Fibroblast of skin of left quadriceps (primary cell): ENCODE measurements at regions not wholly inside any gene's neighbourhood (a gene's known extent, or its start where the extent isn't known, plus 50 kb on each side); places are given as distances from the start of the nearest gene placed in this dataset.
"Not testable (repeated sequence)": the region's sequence is repeated elsewhere in the genome, so short reads cannot be mapped to it uniquely, and the experiment has no call there.

Source experiments
- DNase-seq, 2 experiments: peaks; one replicate each; pipeline ENCODE4 v3.0.0-alpha.2; 2013; ENCODE audit warnings: low read depth in 2 of 2

DNA sequence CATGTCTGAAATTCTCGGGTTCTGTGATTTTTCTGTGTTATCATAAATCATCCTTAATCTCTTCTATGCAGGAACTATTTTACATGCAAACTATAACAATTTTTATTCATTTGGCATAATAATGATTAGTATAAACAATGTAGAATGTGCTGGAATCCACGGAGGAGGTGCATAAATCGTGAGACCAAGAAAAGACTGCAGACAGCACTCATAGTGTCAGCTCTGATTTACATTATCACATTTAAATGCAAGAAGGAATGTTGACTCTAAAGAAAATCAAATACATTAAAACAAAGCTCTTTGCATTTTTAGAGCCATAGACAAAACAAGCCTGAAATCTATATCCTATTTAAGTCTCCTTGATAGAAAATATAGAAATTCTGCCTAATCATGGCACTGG is 501.7 kb upstream of the STXBP6 start:
- DNase-seq = no peak

DNA sequence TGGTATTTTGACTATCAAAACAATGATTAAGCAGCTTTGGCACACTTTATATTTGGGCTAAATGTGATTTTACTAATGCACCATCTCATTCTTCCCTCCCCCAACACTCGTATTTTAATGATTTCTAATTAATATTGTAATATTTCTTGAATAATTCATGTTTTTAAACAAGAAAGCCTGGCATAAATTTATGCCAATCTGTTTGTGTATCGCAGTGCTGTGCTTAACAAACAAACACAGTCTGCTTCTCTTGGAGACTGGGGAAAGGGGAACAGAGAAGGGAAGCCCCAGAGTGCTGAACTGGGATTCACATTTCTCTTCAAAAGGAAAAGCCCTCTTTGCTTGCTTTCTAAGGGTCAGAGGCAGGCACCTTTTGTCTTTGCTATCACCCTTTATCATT is 496.9 kb upstream of the STXBP6 start:
- no peak for DNase-seq

DNA sequence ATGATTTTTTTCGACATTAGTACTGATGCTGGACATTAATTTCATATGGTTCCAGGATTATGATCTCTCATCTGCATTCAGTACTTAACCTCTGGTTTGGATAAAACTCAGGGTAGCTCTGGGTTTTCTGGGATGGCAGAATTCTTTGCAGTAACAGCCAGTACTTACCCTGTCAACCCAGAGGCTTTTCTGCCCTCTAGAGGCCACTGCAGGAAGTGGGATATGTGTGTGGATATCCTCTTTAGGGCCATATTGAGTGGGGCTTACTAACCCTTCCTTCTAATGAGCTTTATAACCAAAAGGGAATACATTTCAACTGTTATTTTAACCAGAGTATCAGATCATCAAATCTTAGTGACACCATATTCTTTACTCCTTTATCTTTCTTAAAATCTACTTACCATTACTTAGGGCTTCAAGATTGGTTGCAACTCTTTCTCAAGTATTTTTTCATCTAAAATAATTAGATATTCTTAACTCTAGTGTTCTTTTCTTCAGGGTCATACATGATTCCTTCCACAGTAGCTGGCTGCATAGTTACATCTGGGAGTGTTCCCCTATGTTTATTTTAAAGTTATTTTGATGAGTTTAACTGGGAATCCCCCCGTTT is 488.0 kb upstream of the STXBP6 start:
- no peak for DNase-seq

DNA sequence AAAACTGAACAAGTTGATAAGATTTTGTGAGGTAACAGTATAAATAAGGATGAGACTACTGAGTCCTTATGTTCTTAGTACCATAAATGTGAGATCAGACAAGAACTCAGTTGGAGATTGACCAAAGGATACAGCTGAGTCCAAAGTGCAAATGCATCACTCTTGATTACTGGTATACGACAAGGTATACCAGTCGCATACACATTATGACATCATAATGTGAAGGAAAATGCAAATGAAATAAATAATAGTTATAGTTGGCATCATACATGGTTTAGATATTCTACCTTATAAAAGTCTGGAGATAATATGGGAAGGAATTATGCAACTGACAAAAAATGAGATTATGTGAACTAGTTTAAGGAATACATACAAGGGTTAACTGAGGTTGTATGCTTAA is 476.3 kb upstream of the STXBP6 start:
- no peak for DNase-seq

DNA sequence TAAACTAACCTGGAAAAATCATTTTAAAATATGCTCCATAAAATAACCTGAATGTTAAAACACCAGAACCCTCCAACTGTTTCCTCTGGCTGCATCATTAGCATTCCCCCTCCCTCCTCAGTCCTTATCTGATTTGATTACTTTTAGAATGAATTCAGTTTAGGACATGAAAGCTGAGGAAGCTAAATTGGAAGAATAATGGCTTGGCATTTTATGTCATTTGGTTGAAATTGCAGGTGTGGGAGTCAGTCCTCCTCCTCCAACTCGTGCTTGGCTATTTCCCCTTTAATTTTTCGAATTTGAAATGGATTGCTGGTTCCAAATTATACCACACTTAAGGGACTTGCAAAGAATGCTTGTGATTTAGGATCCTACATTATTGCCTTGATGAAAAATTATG is 473.0 kb upstream of the STXBP6 start:
- no peak for DNase-seq

DNA sequence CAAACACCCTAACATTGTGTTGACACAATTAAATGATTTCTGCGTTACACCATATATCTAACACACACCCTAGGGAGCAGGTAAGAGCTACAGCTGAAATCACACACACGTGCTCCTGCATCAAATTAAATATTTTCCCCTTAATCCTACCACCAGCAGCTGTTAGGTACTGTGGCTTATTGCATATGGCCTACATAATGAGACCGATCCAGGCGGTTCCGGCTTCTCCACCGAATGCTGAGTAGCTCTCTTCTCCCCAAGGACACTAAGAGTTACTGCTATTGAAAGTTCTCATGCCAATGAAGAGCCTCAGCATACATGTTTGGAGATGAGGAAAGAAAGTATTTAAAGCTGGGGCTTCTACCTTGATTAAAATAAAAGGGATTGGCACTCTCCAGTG is 472.2 kb upstream of the STXBP6 start:
- no peak for DNase-seq

DNA sequence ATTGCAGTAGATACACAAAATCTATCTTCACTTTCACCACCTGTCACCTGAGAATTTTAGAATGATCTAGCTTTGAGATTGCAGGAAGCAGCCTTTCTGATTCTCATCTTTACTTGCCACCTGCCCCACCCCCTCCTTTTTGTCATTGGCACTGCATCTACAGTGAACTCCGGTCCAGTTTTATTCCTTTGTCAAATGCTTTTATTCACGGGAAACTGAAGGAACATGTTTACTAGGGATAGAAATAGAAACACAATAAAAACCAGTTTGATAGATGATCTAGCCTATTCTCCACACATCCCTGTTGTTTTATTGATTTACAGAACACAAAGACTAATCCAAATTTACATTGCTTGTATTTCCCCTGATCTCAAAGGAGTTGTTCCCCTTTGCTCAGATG is 471.7 kb upstream of the STXBP6 start:
- no peak for DNase-seq

DNA sequence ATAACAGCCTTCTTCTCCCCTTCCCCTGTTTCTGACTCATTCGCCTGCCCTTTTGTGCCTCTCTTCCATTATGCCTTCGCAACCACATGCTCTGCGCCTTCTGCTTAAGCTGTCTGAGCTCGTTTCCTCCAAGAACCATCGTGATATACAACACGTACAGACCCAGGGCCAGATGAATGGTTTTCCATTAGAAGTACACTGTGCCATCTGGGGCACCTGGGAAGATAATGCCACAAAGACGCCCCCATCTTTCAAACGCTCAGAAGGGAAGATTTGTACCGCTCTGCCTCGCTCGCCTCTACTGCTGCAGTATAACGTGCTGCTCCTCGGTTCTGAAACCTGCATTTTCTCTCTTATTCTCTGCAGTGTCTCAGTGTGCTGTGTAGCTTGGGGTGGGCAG is 470.9 kb upstream of the STXBP6 start:
- no peak for DNase-seq

DNA sequence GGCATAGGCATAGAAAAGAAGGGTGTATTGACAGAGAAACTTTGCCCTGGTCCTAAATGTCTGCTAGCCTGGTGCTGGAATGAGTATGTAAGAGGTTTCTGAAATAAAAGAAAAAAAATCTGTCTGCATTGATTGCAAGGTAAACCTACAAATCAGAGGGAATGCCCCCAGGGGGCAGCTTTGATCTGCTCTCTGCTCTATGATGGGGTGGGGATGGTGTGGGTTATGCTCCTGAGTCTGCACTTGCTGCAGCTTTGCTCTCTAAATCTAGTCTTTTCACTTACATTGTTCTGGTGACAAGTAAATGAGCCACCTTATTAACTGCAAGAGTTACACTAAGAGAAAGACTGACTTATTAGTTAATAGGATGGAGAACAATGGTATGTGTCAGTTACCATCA is 468.4 kb upstream of the STXBP6 start:
- DNase-seq = no peak

DNA sequence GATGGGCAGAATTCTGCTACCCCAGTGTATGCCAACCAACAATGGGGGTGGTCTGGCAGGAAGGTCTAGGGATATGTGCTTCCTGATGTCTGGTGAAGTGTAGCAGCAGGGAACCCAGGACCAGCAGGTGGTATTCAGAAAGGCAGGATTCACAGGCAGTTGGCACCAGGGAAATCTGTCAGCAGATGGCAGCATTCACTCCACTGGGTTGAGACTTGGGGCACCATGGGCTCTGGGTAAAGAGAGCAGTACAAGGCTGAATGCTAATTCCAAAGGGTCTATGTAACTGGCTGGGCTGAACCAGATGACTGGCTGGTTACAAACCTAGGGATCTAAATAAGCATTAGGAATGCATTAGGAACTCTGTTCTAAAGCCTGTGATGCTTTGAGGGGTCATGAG is 466.9 kb upstream of the STXBP6 start:
- DNase-seq = no peak

DNA sequence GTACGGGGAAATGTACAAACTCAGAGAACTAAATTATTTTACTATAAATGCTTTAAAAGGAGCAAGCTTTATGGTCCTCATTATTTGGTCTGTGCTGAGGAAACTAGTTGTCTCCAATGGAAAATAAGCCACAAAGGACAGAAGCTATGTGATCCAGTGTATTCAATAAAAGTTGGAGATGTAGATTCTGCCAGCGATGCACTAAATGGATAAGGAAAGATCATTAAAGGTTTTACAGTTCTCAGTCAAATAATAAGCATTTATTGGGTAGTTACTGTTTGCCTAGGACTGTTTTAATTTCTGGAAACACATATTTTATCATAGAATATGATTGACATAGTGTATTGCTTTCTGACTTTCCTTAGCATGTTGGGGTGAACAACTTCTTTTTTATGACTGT is 458.9 kb upstream of the STXBP6 start:
- no peak for DNase-seq

DNA sequence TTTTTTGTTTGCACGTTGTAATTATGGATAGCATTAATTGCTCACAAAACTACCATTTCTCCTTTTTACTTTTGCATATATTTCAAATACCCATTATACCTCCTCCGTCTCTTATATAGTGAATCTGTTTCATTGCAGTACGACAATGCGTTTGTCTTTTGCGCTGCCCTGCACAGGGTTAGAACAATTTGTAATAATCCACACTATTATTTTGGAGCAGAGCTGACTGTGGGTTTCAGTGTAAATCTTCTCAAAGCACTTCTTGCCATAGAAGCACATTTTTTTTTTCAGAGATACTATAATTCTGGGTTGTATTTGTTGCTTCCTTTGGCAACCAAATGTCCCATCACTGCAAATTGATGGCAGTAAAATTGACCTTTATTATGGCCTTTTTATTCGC is 451.8 kb upstream of the STXBP6 start:
- no peak for DNase-seq

DNA sequence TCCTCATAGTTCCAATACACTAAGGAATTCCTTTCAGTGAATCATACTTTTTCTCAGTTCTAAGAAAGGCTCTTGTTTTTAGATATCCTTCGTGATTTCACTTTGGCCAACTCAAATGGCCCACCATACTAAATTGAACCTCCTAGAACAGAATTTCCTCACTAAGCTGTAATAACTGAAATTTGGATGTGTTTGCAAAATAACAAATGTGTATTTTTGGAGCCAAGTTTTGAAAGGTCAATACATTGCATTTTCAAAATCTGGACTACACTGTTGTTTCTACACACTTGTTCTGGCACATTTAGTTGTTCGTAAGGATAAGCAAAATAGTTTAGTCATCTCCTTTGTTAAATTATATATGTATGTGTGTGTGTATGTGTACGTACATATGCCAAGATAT is 439.0 kb upstream of the STXBP6 start:
- DNase-seq = no peak

DNA sequence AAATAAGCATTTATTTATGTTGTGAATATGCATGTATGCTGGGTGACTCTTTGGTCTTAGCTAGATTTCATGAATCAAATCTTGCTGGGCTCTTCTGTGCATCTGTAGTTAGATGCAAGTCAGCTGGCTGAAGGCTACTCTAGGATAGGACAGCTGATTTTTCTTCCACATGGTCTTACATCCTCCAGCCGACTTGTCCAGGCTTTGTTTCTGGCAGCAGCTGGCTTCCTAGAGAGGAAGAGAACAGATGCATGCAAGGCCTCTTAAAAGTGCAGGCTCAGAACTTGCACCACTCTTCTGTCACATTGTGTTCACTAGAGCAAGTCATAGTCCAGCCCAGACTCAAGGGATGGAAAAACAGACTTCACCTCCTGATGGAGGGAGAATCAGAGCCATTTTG is 435.4 kb upstream of the STXBP6 start:
- no peak for DNase-seq

DNA sequence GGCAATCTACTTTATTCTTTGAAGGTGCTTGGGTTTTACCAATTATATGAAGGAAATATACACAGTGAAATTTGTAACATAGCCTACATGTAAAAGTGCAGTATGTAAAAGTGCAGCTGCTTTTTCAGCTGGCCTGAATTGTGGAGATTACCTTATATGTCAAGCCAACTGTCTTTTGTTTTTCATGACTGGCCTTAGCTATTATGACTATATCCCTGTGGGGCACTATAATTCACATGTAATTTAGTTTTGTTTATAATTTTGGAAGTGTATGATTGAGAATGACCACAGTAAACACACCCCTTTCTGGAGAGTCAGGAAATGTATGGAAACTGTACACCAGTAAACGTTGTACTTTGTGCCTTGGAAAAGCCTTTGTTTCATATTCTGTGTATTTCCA is 435.0 kb upstream of the STXBP6 start:
- no peak for DNase-seq

DNA sequence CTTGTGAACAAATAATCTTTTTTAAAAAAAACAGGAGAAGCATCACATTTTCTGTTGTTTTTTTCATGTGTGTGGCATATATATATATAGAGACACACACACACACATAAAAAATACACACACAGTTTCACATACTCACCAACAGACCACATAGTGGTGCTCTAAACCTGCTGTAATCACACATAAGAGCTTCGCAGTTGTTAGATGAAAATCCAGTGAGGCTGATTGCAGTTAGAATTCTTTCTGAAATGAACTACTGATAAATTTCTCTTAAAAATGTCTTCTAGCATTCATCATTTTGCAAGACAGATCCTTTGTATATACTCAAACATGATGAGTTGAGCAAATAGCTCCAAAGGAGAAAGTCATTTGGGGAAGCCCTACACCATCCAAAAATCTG is 434.3 kb upstream of the STXBP6 start:
- no peak for DNase-seq

DNA sequence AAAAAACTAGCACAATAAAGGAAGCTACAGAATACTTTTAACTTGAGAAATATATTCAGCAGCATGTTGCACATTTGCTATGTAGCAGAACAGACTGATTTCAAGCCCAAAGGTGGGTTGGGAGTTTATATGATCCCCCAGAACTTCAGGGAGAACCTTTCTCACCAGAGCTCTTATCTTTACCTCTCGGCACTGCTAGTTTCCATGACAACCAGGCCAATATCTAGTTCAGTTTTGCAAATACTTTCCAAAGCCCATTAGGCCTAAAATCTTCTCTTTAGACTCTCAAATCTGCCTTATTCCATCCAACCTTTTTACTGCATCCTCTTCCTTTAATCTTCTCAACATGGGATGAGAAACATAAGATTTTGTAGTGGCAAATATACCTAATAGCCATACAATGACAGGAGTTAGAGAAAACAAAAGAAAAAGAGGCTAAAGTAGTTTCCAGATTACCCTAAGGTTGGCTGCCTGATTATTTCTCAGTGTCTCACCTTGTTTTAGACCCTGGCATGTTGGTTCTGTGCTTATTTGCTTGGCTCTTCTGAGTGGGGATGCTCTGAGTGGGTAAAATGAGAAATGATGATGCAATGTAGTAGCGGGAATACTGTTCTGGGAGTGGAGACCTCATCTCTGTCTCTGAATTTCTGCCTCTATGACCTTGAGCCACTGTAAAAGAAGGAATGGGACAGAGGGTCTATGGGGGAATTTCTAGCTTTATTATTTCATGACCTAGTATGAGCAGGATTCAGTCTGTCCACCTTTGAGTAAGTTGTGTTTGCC is 427.6 kb upstream of the STXBP6 start:
- no peak for DNase-seq

DNA sequence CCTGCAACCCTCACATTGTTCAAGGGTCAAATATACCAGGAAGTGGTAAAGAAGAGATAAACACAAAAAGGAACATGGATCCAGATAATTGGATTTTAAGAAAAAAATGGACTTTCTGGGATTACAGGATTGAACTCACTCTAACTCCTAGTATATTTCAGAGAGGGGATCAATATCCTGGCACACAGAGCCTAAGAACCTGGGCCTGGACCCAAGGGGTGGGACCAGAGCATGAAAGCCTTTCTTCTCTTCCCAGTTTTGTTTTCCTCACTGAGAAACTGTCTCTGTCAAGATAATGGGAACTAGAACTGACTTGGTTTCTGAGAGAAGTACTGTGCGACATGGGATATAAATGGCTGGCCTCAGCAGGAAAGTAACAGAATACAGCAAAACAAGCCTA is 422.8 kb upstream of the STXBP6 start:
- DNase-seq = no peak

DNA sequence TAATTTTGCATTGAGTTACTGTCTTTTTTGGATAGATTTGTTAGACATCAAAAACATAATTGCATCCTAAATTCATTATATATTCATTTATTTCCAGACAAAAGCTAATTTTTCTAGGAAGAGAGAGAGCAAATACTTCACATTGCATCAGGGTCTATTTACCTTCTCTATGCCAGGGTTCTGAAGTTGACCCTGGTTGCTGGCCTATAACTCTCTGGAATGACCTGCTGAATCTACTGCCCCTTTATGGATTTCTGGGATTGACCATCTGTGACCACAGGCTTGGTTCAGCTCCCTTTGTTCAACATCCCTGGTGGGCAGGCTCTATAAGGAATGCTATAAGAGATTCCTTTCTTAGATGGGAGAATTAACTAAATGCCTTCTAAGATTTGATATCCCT is 414.8 kb upstream of the STXBP6 start:
- no peak for DNase-seq

DNA sequence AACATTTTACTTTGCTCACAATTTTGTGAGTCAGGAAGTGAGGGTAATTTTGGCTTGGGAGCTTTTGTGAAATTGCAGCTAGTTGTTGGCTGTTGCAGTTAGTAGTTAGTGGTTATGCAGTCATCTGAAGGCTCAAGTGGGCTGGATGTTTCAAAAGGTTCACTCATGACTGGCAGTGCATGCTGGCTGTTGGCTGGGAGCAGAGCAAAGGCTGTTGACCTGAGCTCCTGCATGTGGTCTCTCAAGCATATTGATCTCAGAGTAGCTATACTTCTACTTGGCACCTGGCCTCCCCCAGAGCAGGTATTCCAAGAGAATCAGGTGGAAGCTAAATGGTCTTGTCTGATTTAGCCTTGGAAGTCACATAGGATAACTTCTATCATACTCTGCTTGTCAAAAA is 414.1 kb upstream of the STXBP6 start:
- no peak for DNase-seq

DNA sequence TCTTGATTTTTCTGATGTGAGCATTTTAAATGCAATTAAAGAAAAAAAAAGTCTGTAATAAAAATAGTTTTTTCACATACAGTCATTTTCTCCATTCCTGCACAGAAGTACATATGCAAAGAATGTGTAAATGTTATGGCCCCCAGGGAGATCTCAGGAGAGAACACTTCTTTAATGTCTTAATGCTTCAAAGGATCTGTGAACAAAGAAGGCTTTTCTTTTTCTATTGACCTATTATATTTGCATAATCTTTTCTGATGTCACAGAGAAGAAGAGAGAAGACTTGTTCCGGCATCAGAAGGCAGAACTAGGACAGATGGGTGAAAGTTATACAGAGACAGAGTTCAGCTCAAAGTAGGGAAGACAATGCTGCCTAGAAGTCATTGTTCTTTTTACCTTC is 413.5 kb upstream of the STXBP6 start:
- no peak for DNase-seq

DNA sequence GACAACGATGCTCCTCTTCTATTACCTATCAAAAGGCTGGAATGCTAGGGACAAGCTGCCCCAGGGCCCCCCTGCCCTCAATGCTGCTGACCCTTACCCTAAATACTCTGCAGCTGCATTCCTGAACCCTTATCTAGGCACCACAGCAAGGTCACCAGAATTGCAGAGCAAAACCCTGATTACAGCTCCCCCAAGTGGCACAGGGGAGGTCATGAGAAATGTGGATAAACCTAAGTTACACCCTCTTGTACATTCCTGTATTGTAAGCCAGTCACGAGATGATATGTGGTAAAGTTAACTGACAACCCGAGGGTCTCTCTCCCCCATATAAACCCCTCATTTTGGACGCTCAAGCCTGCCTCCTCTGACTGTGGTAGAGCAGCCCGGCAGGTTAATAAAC is 411.8 kb upstream of the STXBP6 start:
- no peak for DNase-seq

DNA sequence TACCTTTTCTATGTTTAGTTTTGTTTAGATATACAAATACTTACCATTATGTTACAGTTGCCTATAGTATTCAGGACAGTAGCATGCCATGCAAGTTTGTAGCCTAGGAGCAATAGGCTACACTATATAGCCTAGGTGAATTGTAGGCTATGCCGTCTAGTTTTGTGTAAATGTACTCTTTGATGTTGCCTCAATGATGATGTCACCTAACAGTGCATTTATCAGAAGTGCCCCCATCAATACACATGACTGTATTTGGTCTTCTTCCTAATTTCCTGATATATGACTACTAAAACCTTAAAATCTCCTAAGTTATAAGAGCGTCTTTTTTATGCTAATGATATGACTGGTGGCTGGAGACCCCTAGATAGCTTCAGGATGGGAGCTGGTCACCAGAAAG is 394.4 kb upstream of the STXBP6 start:
- DNase-seq = no peak

DNA sequence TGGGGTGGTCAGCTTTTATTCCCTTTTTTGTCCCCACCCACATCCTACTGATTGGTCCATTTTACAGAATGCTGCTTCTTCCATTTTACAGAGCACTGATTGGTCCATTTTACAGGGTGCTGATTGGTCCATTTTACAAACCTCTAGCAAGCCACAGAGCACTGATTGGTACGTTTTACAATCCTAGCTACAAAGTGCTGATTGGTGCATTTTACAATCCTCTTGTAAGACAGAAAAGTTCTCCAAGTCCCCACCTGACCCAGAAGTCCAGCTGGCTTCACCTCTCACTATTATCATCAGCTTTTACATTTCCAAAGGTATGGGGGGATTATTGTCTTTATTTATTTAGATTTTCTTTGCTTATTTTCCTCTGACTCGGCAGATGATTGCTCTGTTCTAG is 390.4 kb upstream of the STXBP6 start:
- not testable (repeated sequence) for DNase-seq
